Uterus (tissue), 2 donors: ENCODE measurements at regions not wholly inside any gene's neighbourhood (a gene's known extent, or its start where the extent isn't known, plus 50 kb on each side); places are given as distances from the start of the nearest gene placed in this dataset.

Experiments used
- POLR2A ChIP-seq, 2 donors: fragments of 450-650 bp; IDR thresholded peaks; one replicate each; pipeline ENCODE4 v1.6.1; 2016; ENCODE audit warnings: antibody characterized with exemption in 2 of 2, mild to moderate bottlenecking in 1 of 2, moderate library complexity in 1 of 2
- TF ChIP-seq, protein P1 (sequence below), 4 experiments: fragments of 200-600 bp in 2 of 4; fragments of 450-650 bp in 2 of 4; sonication (generic) in 2 of 4; IDR thresholded peaks; one replicate each; pipeline ENCODE4 v1.5.1; 2016 to 2019; ENCODE audit warnings: antibody characterized with exemption in 4 of 4, mild to moderate bottlenecking in 2 of 4, moderate library complexity in 1 of 4

DNA sequence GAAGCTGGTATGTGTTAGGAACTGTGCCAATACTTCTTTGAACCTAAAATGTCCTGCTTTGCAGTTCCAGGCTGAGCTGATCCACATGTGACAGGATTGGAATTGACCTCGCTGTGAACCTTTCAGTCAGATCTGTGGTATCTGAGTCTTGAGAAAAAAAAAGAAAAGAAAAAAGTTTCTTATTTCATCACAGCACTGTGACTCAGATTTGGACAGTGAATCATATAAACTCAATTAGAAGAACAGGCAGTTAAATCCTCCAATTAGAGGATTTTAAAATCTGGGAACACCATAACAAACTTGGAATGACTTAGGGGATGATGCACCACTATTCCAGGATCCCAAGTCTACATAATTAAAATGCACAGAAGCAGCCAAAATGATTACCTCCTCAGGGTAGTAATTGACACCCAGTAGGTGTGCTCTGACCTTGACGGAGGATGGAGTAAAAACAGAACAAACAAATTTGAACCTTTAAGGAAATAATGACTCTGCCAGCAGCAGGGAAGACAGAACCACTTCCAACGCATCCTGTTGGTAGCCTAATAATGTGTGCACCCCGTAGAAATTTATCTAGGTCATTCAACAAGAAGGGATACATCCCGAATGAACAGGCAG is 57.8 kb upstream of the RAI14 start:
- no peak for TF ChIP-seq POLR2A (IDR thresholded peaks at IDR 0.05)
- TF ChIP-seq, protein P1, sequence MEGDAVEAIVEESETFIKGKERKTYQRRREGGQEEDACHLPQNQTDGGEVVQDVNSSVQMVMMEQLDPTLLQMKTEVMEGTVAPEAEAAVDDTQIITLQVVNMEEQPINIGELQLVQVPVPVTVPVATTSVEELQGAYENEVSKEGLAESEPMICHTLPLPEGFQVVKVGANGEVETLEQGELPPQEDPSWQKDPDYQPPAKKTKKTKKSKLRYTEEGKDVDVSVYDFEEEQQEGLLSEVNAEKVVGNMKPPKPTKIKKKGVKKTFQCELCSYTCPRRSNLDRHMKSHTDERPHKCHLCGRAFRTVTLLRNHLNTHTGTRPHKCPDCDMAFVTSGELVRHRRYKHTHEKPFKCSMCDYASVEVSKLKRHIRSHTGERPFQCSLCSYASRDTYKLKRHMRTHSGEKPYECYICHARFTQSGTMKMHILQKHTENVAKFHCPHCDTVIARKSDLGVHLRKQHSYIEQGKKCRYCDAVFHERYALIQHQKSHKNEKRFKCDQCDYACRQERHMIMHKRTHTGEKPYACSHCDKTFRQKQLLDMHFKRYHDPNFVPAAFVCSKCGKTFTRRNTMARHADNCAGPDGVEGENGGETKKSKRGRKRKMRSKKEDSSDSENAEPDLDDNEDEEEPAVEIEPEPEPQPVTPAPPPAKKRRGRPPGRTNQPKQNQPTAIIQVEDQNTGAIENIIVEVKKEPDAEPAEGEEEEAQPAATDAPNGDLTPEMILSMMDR (IDR thresholded peaks at IDR 0.05), result no peak
